Activated B cell treated with CpG ODN at 0.5 μM for 24 hours (primary cell): ENCODE measurements at regions not wholly inside any gene's neighbourhood (a gene's known extent, or its start where the extent isn't known, plus 50 kb on each side); places are given as distances from the start of the nearest gene placed in this dataset.

Experiments
- ATAC-seq: fragments of 200-7000 bp; cut with Tn5 transposase; one replicate; pipeline ENCODE4 v1.10.0; 2021; ENCODE audit warnings: low read depth, mild to moderate bottlenecking, moderate library complexity
- CTCF ChIA-PET: fragments of 350-600 bp; sonication (Branson Sonifier 250); formaldehyde crosslinking; loops from one replicate; lab custom pipeline; 2021; ENCODE audit warnings: antibody characterized with exemption; lab: Charles Lee
- POLR2A ChIA-PET: fragments of 350-600 bp; sonication (Branson Sonifier 250); formaldehyde crosslinking; loops from one replicate; lab custom pipeline; 2021; ENCODE audit warnings: antibody characterized with exemption; lab: Charles Lee
- DNase-seq: peaks from one replicate; pipeline ENCODE4 v3.0.0; 2022
- H3K27ac Mint-ChIP-seq: one replicate; pipeline ENCODE4 v1.8.0; 2020; ENCODE audit warnings: mixed read lengths
- H3K27me3 Mint-ChIP-seq: one replicate; pipeline ENCODE4 v1.8.0; 2021; ENCODE audit warnings: mixed read lengths
- H3K36me3 Mint-ChIP-seq: one replicate; pipeline ENCODE4 v1.8.0; 2021; ENCODE audit warnings: low read depth, mixed read lengths
- H3K4me1 Mint-ChIP-seq: one replicate; pipeline ENCODE4 v1.8.0; 2021; ENCODE audit warnings: mixed read lengths
- H3K4me3 Mint-ChIP-seq: one replicate; pipeline ENCODE4 v1.8.0; 2020; ENCODE audit warnings: mild to moderate bottlenecking, mixed read lengths
- H3K9me3 Mint-ChIP-seq: one replicate; pipeline ENCODE4 v1.8.0; 2020; ENCODE audit warnings: mixed read lengths
- CTCF ChIP-seq: fragments of 200-600 bp; IDR thresholded peaks from one replicate; pipeline ENCODE4 v1.8.0; 2022; ENCODE audit warnings: antibody characterized with exemption, mild to moderate bottlenecking
- intact Hi-C: fragments of 100-400 bp; cut with micrococcal nuclease; formaldehyde crosslinking; loops from one replicate; pipeline ENCODE4 v1.15.1; 2024

GRCh38 chr2:125175415-125175814 is 1150.3 kb downstream of the CNTNAP5 start:
- no peaks in the 10 kb centered on the region for H3K27me3 Mint-ChIP-seq
- ATAC-seq (no peak), DNase-seq (no peak)
- intact Hi-C loops, result no loop called here
- H3K27ac Mint-ChIP-seq, result no peak overlapping the region
- H3K4me1 Mint-ChIP-seq, result no peaks in the 10 kb centered on the region
- H3K9me3 Mint-ChIP-seq, result peaks cover 13% of the 10 kb centered on the region
- H3K36me3 Mint-ChIP-seq, result no peaks in the 10 kb centered on the region
- ChIA-PET CTCF (no interaction called here), POLR2A (no interaction called here)
- no peak overlapping the region for H3K4me3 Mint-ChIP-seq
- TF ChIP-seq CTCF, result no peak

- no peaks in the 10 kb centered on the region for H3K27me3 Mint-ChIP-seq
- DNase-seq (no peak), ATAC-seq (no peak)
- no peak overlapping the region for H3K27ac Mint-ChIP-seq
- H3K36me3 Mint-ChIP-seq, result no peaks in the 10 kb centered on the region
- H3K9me3 Mint-ChIP-seq, result peaks cover under 1% of the 10 kb centered on the region
- H3K4me1 Mint-ChIP-seq, result no peaks in the 10 kb centered on the region
- TF ChIP-seq CTCF, result no peak
- POLR2A ChIA-PET, result no interaction called here
- H3K4me3 Mint-ChIP-seq, result no peak overlapping the region
- intact Hi-C loops, result no loop called here
- CTCF ChIA-PET, result no interaction called here
Measured at GRCh38 chr2:125185691-125186270, 1160.7 kb downstream of the CNTNAP5 start.

GRCh38 chr2:125207431-125207830 is 1182.3 kb downstream of the CNTNAP5 start:
- peaks cover 9% of the 10 kb centered on the region for H3K9me3 Mint-ChIP-seq
- no peaks in the 10 kb centered on the region for H3K27me3 Mint-ChIP-seq
- POLR2A ChIA-PET, result no interaction called here
- TF ChIP-seq CTCF, result no peak
- ATAC-seq (no peak), DNase-seq (no peak)
- CTCF ChIA-PET, result no interaction called here
- intact Hi-C loops, result no loop called here
- no peaks in the 10 kb centered on the region for H3K36me3 Mint-ChIP-seq
- H3K27ac Mint-ChIP-seq, result no peak overlapping the region
- H3K4me3 Mint-ChIP-seq, result no peak overlapping the region
- H3K4me1 Mint-ChIP-seq, result no peaks in the 10 kb centered on the region

GRCh38 chr2:125216321-125216720 is 1191.2 kb downstream of the CNTNAP5 start:
- Mint-ChIP-seq H3K27ac (no peak overlapping the region), H3K4me1 (no peaks in the 10 kb centered on the region), H3K36me3 (no peaks in the 10 kb centered on the region), H3K27me3 (no peaks in the 10 kb centered on the region), H3K9me3 (peaks cover 18% of the 10 kb centered on the region), H3K4me3 (no peak overlapping the region)
- intact Hi-C loops, result no loop called here
- ChIA-PET CTCF (no interaction called here), POLR2A (no interaction called here)
- DNase-seq (no peak), ATAC-seq (no peak)
- no peak for TF ChIP-seq CTCF

GRCh38 chr2:125224188-125224587 is 1199.1 kb downstream of the CNTNAP5 start:
- Mint-ChIP-seq H3K27ac (no peak overlapping the region), H3K4me3 (no peak overlapping the region), H3K36me3 (no peaks in the 10 kb centered on the region), H3K4me1 (no peaks in the 10 kb centered on the region), H3K9me3 (peaks cover 7% of the 10 kb centered on the region), H3K27me3 (no peaks in the 10 kb centered on the region)
- DNase-seq, result no peak
- ATAC-seq, result no peak
- TF ChIP-seq CTCF, result no peak
- ChIA-PET CTCF (no interaction called here), POLR2A (no interaction called here)
- intact Hi-C loops, result no loop called here
